ENCODE measurements at regions not wholly inside any gene's neighbourhood (a gene's known extent, or its start where the extent isn't known, plus 50 kb on each side); places are given as distances from the start of the nearest gene placed in this dataset.

DNA sequence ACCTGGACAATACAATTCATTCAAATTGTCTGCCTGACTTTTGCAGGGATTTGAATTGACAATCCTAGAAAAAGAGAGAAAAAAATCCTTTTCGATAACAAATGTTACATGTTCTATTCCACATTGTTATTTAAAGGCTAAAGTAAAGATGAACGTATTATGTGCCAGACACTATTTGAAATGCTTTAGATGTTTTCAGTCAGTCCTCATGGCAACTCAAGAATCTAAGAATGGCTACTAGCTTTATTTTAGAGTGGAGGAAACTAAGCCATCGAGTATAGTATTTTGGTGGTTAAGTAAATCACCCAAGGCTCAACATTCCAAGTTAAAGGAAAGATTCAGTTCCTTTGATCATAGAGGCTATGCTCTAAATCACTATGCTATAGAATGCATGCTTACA, 558.6 kb upstream of the MAN1A1 start:
- 40 to 70% methylated on average over 3 of the region's 3 CpGs for WGBS, 2 donors
- no peaks in the 10 kb centered on the region for H3K9me3 ChIP-seq
- DNase-seq (ENCODE audit: low spot score in 2 of 2), result no peak
- no peaks in the 10 kb centered on the region for H3K27me3 ChIP-seq
- no peaks in the 10 kb centered on the region for H3K4me1 ChIP-seq
- no peak overlapping the region for H3K27ac ChIP-seq
- no peak overlapping the region for H3K4me3 ChIP-seq
- TF ChIP-seq, protein P1, sequence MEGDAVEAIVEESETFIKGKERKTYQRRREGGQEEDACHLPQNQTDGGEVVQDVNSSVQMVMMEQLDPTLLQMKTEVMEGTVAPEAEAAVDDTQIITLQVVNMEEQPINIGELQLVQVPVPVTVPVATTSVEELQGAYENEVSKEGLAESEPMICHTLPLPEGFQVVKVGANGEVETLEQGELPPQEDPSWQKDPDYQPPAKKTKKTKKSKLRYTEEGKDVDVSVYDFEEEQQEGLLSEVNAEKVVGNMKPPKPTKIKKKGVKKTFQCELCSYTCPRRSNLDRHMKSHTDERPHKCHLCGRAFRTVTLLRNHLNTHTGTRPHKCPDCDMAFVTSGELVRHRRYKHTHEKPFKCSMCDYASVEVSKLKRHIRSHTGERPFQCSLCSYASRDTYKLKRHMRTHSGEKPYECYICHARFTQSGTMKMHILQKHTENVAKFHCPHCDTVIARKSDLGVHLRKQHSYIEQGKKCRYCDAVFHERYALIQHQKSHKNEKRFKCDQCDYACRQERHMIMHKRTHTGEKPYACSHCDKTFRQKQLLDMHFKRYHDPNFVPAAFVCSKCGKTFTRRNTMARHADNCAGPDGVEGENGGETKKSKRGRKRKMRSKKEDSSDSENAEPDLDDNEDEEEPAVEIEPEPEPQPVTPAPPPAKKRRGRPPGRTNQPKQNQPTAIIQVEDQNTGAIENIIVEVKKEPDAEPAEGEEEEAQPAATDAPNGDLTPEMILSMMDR (IDR thresholded peaks at IDR 0.05), result no peak
- TF ChIP-seq POLR2A (IDR thresholded peaks at IDR 0.05), result no peak
- no peak for TF ChIP-seq EP300 (IDR thresholded peaks at IDR 0.05)
- no peaks in the 10 kb centered on the region for H3K36me3 ChIP-seq

DNA sequence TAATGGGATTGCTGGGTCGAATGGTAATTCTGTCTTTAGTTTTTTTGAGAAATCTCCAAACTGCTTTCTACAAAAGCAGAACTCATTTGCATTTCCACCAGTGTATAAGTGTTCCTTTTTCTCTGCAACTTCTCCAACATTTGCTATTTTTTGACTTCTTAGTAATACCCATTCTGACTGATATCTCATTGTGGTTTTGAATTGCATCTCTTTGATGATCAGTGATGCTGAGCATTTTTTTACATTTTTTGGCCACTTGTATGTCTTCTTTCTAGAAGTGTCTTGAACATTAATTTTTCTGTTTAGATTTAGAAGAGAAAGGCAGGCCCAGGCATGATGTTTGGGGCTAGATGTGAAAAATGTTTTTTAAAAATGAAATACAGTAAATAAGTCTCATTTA, 553.1 kb upstream of the MAN1A1 start:
- Histone ChIP-seq H3K4me1 (no peaks in the 10 kb centered on the region), H3K4me3 (no peak overlapping the region), H3K9me3 (no peaks in the 10 kb centered on the region), H3K36me3 (no peaks in the 10 kb centered on the region), H3K27ac (no peak overlapping the region), H3K27me3 (no peaks in the 10 kb centered on the region)
- 70 to 75% methylated on average over 1 of the region's 1 CpG for WGBS, 2 donors
- DNase-seq (ENCODE audit: low spot score in 2 of 2), result no peak
- TF ChIP-seq, protein P1 (IDR thresholded peaks at IDR 0.05), result no peak
- no peak for TF ChIP-seq POLR2A (IDR thresholded peaks at IDR 0.05)
- TF ChIP-seq EP300 (IDR thresholded peaks at IDR 0.05), result no peak

DNA sequence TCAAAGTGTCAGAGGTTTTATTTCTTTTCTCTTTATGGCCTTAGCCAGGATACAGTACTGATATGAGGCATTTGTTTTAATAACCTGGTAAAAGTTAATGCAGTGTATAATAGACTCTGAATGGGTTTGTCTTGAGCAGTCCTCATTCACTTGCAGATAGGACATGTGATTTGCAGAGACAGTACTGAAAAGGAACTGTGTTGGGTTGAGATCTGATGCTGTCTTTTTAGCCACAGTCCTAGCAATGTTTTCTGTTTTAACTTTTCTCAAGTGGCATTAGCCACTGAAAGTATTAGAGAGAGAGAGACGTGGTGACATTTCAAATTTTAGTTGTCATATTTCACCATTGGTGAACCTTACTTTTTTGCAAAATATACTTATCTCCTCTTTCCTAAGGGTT, 547.2 kb upstream of the MAN1A1 start:
- WGBS, 2 donors, result 82 to 88% methylated on average over 1 of the region's 1 CpG
- Histone ChIP-seq H3K9me3 (no peaks in the 10 kb centered on the region), H3K36me3 (no peaks in the 10 kb centered on the region), H3K4me3 (no peak overlapping the region), H3K4me1 (no peaks in the 10 kb centered on the region), H3K27ac (no peak overlapping the region), H3K27me3 (no peaks in the 10 kb centered on the region)
- no peak for DNase-seq (ENCODE audit: low spot score in 2 of 2)
- TF ChIP-seq POLR2A (IDR thresholded peaks at IDR 0.05), result no peak

DNA sequence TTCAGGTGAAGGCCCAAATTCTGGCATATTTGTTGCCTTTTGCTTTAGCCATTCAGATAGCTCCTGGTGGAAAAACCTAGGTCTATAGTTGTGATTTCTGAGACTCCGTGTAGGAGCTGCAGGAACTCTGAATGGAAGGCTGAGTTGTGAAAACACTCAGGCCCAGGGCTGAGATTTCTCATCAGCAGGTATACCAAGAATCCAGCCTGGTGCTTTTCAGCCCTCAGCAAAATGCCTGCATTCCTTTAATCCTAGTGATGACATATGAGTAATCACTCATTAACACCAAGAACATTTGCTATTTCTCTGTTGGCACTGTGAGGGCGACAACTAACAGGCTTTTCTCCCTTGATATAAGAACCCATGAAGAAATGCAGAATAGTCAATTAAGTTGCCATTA, 546.1 kb upstream of the MAN1A1 start:
- no peaks in the 10 kb centered on the region for H3K36me3 ChIP-seq
- H3K27ac ChIP-seq, result no peak overlapping the region
- WGBS, 2 donors, result 70 to 91% methylated on average over 2 of the region's 2 CpGs
- H3K9me3 ChIP-seq, result no peaks in the 10 kb centered on the region
- H3K4me1 ChIP-seq, result no peaks in the 10 kb centered on the region
- H3K27me3 ChIP-seq, result no peaks in the 10 kb centered on the region
- H3K4me3 ChIP-seq, result no peak overlapping the region
- DNase-seq (ENCODE audit: low spot score in 2 of 2), result no peak
- TF ChIP-seq EP300 (IDR thresholded peaks at IDR 0.05) (no peak), POLR2A (IDR thresholded peaks at IDR 0.05) (no peak)
- TF ChIP-seq, protein P1 (IDR thresholded peaks at IDR 0.05), result no peak

DNA sequence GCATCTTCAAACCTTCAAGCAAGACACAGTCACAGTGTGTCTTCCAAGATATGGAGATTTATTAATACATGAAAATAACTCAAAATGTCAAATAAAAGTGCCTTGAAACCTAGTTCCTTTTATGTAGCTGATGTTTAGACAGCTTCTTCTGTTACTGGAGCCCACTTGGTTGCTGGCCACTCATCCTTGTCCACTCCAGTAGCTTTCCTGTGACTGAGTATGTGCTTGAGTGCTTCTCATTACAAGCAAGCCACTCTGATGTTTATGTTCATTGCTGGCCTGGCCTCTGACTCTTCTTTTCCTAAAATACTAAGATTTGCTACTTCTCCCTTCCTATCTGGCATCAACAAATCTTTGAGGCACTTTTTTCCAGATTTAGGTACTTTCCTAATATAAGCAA, 545.2 kb upstream of the MAN1A1 start:
- DNase-seq (ENCODE audit: low spot score in 2 of 2), result no peak
- no peak for TF ChIP-seq POLR2A (IDR thresholded peaks at IDR 0.05)
- no peak for TF ChIP-seq EP300 (IDR thresholded peaks at IDR 0.05)
- TF ChIP-seq, protein P1 (IDR thresholded peaks at IDR 0.05), result no peak

DNA sequence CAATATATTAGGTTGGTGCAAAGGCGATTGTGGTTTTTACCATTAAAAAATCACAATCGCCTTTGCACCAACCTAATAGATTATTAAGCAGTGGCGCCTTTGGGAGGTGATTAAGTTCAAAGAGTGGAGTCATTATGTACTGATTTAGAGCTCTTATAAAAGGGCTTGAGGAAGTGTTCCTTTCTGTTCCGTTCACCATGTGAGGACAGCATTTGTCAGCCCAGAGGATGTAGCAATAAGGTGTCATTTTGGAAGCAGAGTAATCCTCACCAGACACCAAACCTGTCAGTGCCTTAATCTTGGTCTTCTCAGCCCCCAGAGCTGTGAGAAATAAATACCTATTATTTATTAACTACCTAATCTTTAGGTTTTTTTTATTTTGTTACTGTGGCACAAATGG, 542.1 kb upstream of the MAN1A1 start:
- H3K36me3 ChIP-seq, result no peaks in the 10 kb centered on the region
- no peaks in the 10 kb centered on the region for H3K9me3 ChIP-seq
- H3K27me3 ChIP-seq, result no peaks in the 10 kb centered on the region
- no peaks in the 10 kb centered on the region for H3K4me1 ChIP-seq
- no peak overlapping the region for H3K4me3 ChIP-seq
- TF ChIP-seq EP300 (IDR thresholded peaks at IDR 0.05) (no peak), POLR2A (IDR thresholded peaks at IDR 0.05) (no peak)
- TF ChIP-seq, protein P1 (IDR thresholded peaks at IDR 0.05), result no peak
- WGBS, 2 donors, result 58 to 70% methylated on average over 4 of the region's 4 CpGs
- no peak for DNase-seq (ENCODE audit: low spot score in 2 of 2)
- H3K27ac ChIP-seq, result no peak overlapping the region

More for the DNA sequence above, 545.2 kb upstream of the MAN1A1 start:
- Histone ChIP-seq H3K4me3 (no peak overlapping the region), H3K4me1 (no peaks in the 10 kb centered on the region), H3K27ac (no peak overlapping the region), H3K36me3 (no peaks in the 10 kb centered on the region), H3K9me3 (no peaks in the 10 kb centered on the region), H3K27me3 (no peaks in the 10 kb centered on the region)

Data from tibial nerve (tissue), 4 donors.